ENCODE measurements at regions not wholly inside any gene's neighbourhood (a gene's known extent, or its start where the extent isn't known, plus 50 kb on each side); places are given as distances from the start of the nearest gene placed in this dataset.

DNA sequence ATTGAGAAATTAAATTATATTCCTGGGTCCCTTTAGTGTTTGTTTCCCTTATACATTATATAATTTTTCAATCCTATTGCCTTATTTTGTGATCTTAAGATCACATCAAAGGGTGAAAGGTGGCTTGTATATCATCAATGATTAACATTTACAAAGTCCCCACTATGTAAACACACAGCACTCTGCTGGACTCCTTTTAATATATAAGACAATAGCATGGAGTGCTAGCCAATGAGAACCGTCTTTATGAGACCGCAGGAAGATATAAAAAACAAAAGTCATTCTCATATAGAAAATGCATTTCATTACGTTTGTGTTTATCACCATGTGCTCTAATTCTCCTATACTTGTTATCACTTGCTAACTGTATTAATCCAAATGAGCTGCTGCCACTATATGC, 108.5 kb downstream of the HOXA1 start:
- TF ChIP-seq, protein P1, sequence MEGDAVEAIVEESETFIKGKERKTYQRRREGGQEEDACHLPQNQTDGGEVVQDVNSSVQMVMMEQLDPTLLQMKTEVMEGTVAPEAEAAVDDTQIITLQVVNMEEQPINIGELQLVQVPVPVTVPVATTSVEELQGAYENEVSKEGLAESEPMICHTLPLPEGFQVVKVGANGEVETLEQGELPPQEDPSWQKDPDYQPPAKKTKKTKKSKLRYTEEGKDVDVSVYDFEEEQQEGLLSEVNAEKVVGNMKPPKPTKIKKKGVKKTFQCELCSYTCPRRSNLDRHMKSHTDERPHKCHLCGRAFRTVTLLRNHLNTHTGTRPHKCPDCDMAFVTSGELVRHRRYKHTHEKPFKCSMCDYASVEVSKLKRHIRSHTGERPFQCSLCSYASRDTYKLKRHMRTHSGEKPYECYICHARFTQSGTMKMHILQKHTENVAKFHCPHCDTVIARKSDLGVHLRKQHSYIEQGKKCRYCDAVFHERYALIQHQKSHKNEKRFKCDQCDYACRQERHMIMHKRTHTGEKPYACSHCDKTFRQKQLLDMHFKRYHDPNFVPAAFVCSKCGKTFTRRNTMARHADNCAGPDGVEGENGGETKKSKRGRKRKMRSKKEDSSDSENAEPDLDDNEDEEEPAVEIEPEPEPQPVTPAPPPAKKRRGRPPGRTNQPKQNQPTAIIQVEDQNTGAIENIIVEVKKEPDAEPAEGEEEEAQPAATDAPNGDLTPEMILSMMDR (IDR thresholded peaks at IDR 0.05): no peak
- TF ChIP-seq POLR2A (IDR thresholded peaks at IDR 0.05): no peak

All from lower leg skin (tissue), 3 donors.